GM12892 (cell line): ENCODE measurements at regions not wholly inside any gene's neighbourhood (a gene's known extent, or its start where the extent isn't known, plus 50 kb on each side); places are given as distances from the start of the nearest gene placed in this dataset.

ENCODE experiments used
- POLR2A ChIP-seq: IDR thresholded peaks from 2 replicates; pipeline ENCODE4 v1.6.1; 2011; ENCODE audit warnings: low read depth, low read length, control low read depth
- POLR2AphosphoS5 ChIP-seq: IDR thresholded peaks from 2 replicates; pipeline ENCODE4 v1.6.1; 2011; ENCODE audit warnings: low read depth, low read length, control low read depth
- TAF1 ChIP-seq: IDR thresholded peaks from 2 replicates; pipeline ENCODE4 v1.6.1; 2011; ENCODE audit warnings: low read depth, mild to moderate bottlenecking, control low read depth, low read length, borderline replicate concordance

DNA sequence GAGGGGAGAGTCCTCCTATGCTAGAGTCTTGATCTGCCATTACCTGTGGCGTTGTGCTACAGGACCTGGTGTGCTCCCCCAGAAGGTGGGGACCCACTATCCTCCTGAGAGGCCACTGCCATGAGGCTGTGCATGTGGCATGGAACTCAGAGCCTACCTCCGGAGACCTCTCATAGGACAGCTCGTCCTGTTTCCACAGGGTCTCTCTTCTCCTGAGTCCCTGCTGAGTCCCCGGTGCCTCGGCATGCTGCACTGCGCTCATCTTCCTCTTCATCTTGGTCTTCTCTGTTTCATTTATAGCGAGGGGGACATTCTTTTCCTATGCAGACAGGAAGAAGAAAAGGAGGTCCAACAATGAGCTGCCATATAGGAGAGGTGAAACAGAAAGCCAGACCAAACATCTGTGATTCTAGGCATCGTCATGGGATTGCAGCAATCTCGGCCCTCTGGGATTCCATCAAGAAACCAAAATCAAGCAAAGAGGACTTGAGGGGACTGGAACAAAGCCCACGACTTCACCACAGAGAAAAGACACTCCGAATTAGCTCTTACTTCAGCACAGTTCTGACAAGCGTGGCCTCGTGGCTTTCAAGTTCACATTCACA is 83.7 kb downstream of the KCNF1 start:
- TF ChIP-seq POLR2A: no peak
- no peak for TF ChIP-seq POLR2AphosphoS5
- no peak for TF ChIP-seq TAF1
